HepG2 (cell line): ENCODE measurements at regions not wholly inside any gene's neighbourhood (a gene's known extent, or its start where the extent isn't known, plus 50 kb on each side); places are given as distances from the start of the nearest gene placed in this dataset.

ENCODE experiments used
- ATAC-seq: fragments of 200-7000 bp; cut with Tn5 transposase; 3 replicates; pipeline ENCODE4 v1.9.1; 2020; ENCODE audit warnings: mild to moderate bottlenecking, moderate library complexity
- BruUV-seq: library from RNA; stranded (reverse); fragments of 400-500 nt; replicated peaks from 2 replicates; lab custom pipeline; 2021; lab: Mats Ljungman, UMichigan
- CTCF ChIA-PET: fragments of 300-600 bp; formaldehyde crosslinking; extraction: SDS; loops from one replicate; lab custom pipeline; 2021; ENCODE audit warnings: low total read pairs, inconsistent platforms, low intra/inter-chr PET ratio; lab: Yijun Ruan, JAX
- POLR2A ChIA-PET: fragments of 350-600 bp; sonication (Branson Sonifier 250); formaldehyde crosslinking; loops from one replicate; lab custom pipeline; 2020; ENCODE audit warnings: antibody characterized with exemption, inconsistent platforms; lab: Yijun Ruan, JAX
- DNase-seq: peaks from one replicate; pipeline ENCODE4 v3.0.0-alpha.2; 2015; ENCODE audit warnings: low spot score
- FAIRE-seq: peaks from 3 replicates; lab custom pipeline; 2011; peaks lifted over from hg19 to GRCh38; lab: Jason Lieb, UNC
- H2AFZ ChIP-seq: one replicate; pipeline ENCODE4 v1.6.1; 2011; ENCODE audit warnings: low read length, inconsistent platforms
- H3K27ac ChIP-seq: fragments of 300-600 bp; 3 replicates; pipeline ENCODE4 v1.8.0; 2011; ENCODE audit warnings: mixed run types, mild to moderate bottlenecking, mixed read lengths, low read length, inconsistent platforms; ENCODE audit not compliant: insufficient read depth; ENCODE audit errors: extremely low read length
- H3K27me3 ChIP-seq, 2 experiments: fragments of 200-600 bp in 1 of 2; 2 replicates in 1 of 2; 3 replicates in 1 of 2; pipeline versions ENCODE4 v1.6.0 to v1.8.0; 2011; ENCODE audit warnings: low read length in 2 of 2, mild to moderate bottlenecking in 2 of 2, moderate library complexity in 2 of 2, inconsistent platforms in 1 of 2; ENCODE audit not compliant: insufficient read depth in 2 of 2, control insufficient read depth in 1 of 2
- H3K36me3 ChIP-seq, 2 experiments: fragments of 200-600 bp in 1 of 2; replicated peaks in 1 of 2; 2 replicates in 1 of 2; 3 replicates in 1 of 2; pipeline versions ENCODE4 v1.5.1 to v1.8.0; 2011; ENCODE audit warnings: low read length in 2 of 2, inconsistent platforms in 1 of 2; ENCODE audit not compliant: insufficient read depth in 2 of 2, control insufficient read depth in 1 of 2
- H3K4me1 ChIP-seq: 2 replicates; pipeline ENCODE4 v1.5.1; 2012; ENCODE audit warnings: low read length, inconsistent platforms; ENCODE audit not compliant: insufficient read depth
- H3K4me2 ChIP-seq: 2 replicates; pipeline ENCODE4 v1.6.0; 2011; ENCODE audit warnings: low read depth, low read length, inconsistent platforms
- H3K4me3 ChIP-seq, 3 experiments: fragments of 200-600 bp in 1 of 3; sonication (generic), shearing (Covaris generic) in 1 of 3; replicated peaks in 1 of 3; 2 replicates each; pipeline ENCODE4 v1.5.1; 2011 to 2016; ENCODE audit warnings: low read length in 3 of 3, inconsistent platforms in 2 of 3, low read depth in 2 of 3, mild to moderate bottlenecking in 2 of 3, control low read depth in 1 of 3, mixed read lengths in 1 of 3; ENCODE audit not compliant: insufficient read depth in 1 of 3
- H3K79me2 ChIP-seq: one replicate; pipeline ENCODE4 v1.6.1; 2011; ENCODE audit warnings: low read length, inconsistent platforms; ENCODE audit not compliant: insufficient read depth
- H3K9ac ChIP-seq: 2 replicates; pipeline ENCODE4 v1.6.0; 2011; ENCODE audit warnings: mild to moderate bottlenecking, low read depth, low read length, inconsistent platforms; ENCODE audit not compliant: insufficient read depth
- H3K9me3 ChIP-seq: 2 replicates; pipeline ENCODE4 v1.5.1; 2012; ENCODE audit warnings: mild to moderate bottlenecking, low read length
- H4K20me1 ChIP-seq: 2 replicates; pipeline ENCODE4 v1.6.0; 2011; ENCODE audit warnings: inconsistent platforms, mild to moderate bottlenecking, low read length, moderate library complexity; ENCODE audit not compliant: insufficient read depth
- HNRNPLL ChIP-seq: fragments of 200-400 bp; formaldehyde crosslinking; IDR thresholded peaks from 2 replicates; pipeline ENCODE4 v1.6.1; 2017; ENCODE audit warnings: mild to moderate bottlenecking, low read depth, low read length; ENCODE audit not compliant: poor library complexity, severe bottlenecking
- NAIF1 ChIP-seq: sonication (generic); formaldehyde crosslinking; IDR thresholded peaks from 2 replicates; pipeline ENCODE4 v1.5.0; 2020; ENCODE audit warnings: mild to moderate bottlenecking, missing genetic modification reagents, borderline replicate concordance
- SNAPC5 ChIP-seq: sonication (generic); formaldehyde crosslinking; IDR thresholded peaks from 2 replicates; pipeline ENCODE4 v1.8.1; 2023; ENCODE audit warnings: mild to moderate bottlenecking, missing genetic modification reagents, borderline replicate concordance
- SP2 ChIP-seq: sonication (generic); formaldehyde crosslinking; IDR thresholded peaks from 2 replicates; pipeline ENCODE4 v1.5.1; 2020; ENCODE audit warnings: mild to moderate bottlenecking, missing genetic modification reagents
- THAP7 ChIP-seq: sonication (generic); formaldehyde crosslinking; IDR thresholded peaks from 2 replicates; pipeline ENCODE4 v1.8.1; 2023; ENCODE audit warnings: mild to moderate bottlenecking, missing genetic modification reagents
- ZNF12 ChIP-seq: sonication (generic); formaldehyde crosslinking; IDR thresholded peaks from 2 replicates; pipeline ENCODE4 v1.5.0; 2020; ENCODE audit warnings: missing genetic modification reagents
- ZNF124 ChIP-seq: sonication (generic); formaldehyde crosslinking; IDR thresholded peaks from 2 replicates; pipeline ENCODE4 v1.4.0; 2020; ENCODE audit warnings: missing genetic modification reagents
- ZNF224 ChIP-seq: sonication (generic); formaldehyde crosslinking; IDR thresholded peaks from 2 replicates; pipeline ENCODE4 v1.5.0; 2020; ENCODE audit warnings: mild to moderate bottlenecking, missing genetic modification reagents
- WGBS: methylation state at CpG from one replicate; pipeline ENCODE4 v1.1.6; 2017; ENCODE audit warnings: low lambda C conversion rate; 5-methylcytosine and 5-hydroxymethylcytosine counted together
- in situ Hi-C: cut with HindIII; loops from 2 replicates; pipeline ENCODE4 v1.10.0; 2017; ENCODE audit warnings: low pct_unique_long_range_greater_than_20kb; ENCODE audit not compliant: extremely low pct_ligation_motif_present
- intact Hi-C: fragments of 100-400 bp; cut with micrococcal nuclease; formaldehyde crosslinking; loops from one replicate; pipeline ENCODE4 v1.10.0; 2022; ENCODE audit not compliant: unreplicated experiment
- TF ChIP-seq, protein P1 (sequence below): sonication (generic); formaldehyde crosslinking; IDR thresholded peaks from 2 replicates; pipeline ENCODE4 v1.4.0; 2020; ENCODE audit warnings: missing genetic modification reagents

DNA sequence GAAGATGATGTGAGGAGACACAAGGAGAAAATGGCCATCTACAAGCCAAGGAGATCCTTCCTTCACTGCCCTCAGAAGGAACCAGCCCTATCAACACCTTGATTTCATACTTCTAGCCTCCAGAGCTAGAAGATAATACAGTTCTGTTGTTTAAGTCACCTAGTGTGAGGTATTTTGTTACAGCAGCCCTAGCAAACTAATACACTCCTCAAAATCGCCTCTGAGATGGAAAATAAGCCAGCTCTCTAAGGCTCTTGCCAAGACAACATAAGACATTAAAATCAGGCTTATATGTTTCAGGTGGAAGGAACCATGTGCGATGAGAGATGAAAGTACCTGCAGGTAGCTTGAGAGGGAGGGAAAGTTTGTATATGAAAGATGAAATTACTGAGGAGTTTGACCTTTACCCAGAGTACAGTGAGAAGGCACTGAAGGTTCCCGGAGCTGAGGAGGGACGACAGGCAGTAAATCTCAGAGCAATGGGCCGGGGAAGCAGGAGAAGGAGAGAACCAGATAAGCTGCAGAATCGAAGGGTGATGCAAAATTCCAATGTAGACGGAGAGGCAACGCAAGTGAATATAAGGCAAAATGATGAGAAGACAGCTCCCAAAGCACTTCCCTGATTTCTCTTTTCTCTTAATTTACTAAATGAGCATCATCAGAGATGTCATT, 84.7 kb downstream of the HHIPL2 start:
- ATAC-seq, result no peak
- Histone ChIP-seq H4K20me1 (no peaks in the 10 kb centered on the region), H3K79me2 (no peaks in the 10 kb centered on the region), H3K27me3 (no peaks in the 10 kb centered on the region), H3K9me3 (peaks cover 1% of the 10 kb centered on the region; the same call in 1 of the 2 replicates), H3K27ac (no peak overlapping the region), H3K4me2 (no peak overlapping the region), H3K9ac (no peak overlapping the region), H3K4me3 (no peak overlapping the region), H3K36me3 (no peaks in the 10 kb centered on the region), H2AFZ (no peak overlapping the region), H3K4me1 (peaks cover 42% of the 10 kb centered on the region)
- CTCF ChIA-PET, result no interaction called here
- no peak for DNase-seq
- BruUV-seq, result no TSS peak
- intact Hi-C loops (loop anchor here (10.0 kb wide), 1 partner anchor 718 kb away; the partner anchor contains the start of gene DUSP10), in situ Hi-C loops (loop anchor here (10.0 to 25.0 kb wide), 3 partner anchors 252 to 718 kb away; partner anchors contain the start of genes AIDA, BROX and DUSP10)
- FAIRE-seq, result no peak
- WGBS, result 46% methylated on average over 8 of the region's 8 CpGs
- TF ChIP-seq ZNF124 (CRISPR knock-in tag), result no peak
- TF ChIP-seq ZNF12, result peak; percentile 96
- POLR2A ChIA-PET, result no interaction called here

GRCh38 chr1:222462601-222463000, 85.3 kb downstream of the HHIPL2 start:
- Histone ChIP-seq H3K4me2 (no peak overlapping the region), H2AFZ (no peak overlapping the region), H3K4me1 (peaks cover 37% of the 10 kb centered on the region), H3K4me3 (no peak overlapping the region), H3K79me2 (no peaks in the 10 kb centered on the region), H3K27me3 (no peaks in the 10 kb centered on the region), H3K9ac (no peak overlapping the region), H4K20me1 (no peaks in the 10 kb centered on the region), H3K9me3 (peaks cover 7% of the 10 kb centered on the region), H3K27ac (no peak overlapping the region), H3K36me3 (no peaks in the 10 kb centered on the region)
- intact Hi-C loops (loop anchor here (10.0 kb wide), 1 partner anchor 718 kb away; the partner anchor contains the start of gene DUSP10), in situ Hi-C loops (loop anchor here (10.0 to 25.0 kb wide), 3 partner anchors 252 to 718 kb away; partner anchors contain the start of genes AIDA, BROX and DUSP10)
- ATAC-seq, result no peak
- DNase-seq, result no peak
- FAIRE-seq, result no peak
- CTCF ChIA-PET, result no interaction called here
- no TSS peak for BruUV-seq
- POLR2A ChIA-PET, result no interaction called here
- TF ChIP-seq SNAPC5 (CRISPR knock-in tag) (no peak), ZNF224 (no peak), THAP7 (CRISPR knock-in tag) (no peak), SP2 (CRISPR knock-in tag) (no peak), HNRNPLL (no peak), NAIF1 (no peak)
- TF ChIP-seq, protein P1, sequence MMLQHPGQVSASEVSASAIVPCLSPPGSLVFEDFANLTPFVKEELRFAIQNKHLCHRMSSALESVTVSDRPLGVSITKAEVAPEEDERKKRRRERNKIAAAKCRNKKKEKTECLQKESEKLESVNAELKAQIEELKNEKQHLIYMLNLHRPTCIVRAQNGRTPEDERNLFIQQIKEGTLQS (CRISPR knock-in tag), result no peak
- 19% methylated on average over 2 of the region's 2 CpGs for WGBS
